ENCODE measurements at regions not wholly inside any gene's neighbourhood (a gene's known extent, or its start where the extent isn't known, plus 50 kb on each side); places are given as distances from the start of the nearest gene placed in this dataset.
A peak's percentile ranks its signal among the peaks of the same experiment; 100 is the strongest.

- DNase-seq (ENCODE audit: low read depth in 2 of 3, low spot score in 1 of 3), result no peak
Observed at GRCh38 chr5:40288800-40289485, 390.8 kb upstream of the PTGER4 start.

- no peak for DNase-seq (ENCODE audit: low read depth in 2 of 3, low spot score in 1 of 3)
Observed at GRCh38 chr5:40284863-40285262, 394.9 kb upstream of the PTGER4 start.

GRCh38 chr5:40278881-40279280, 400.8 kb upstream of the PTGER4 start:
- no peak for DNase-seq (ENCODE audit: low read depth in 2 of 3, low spot score in 1 of 3)

- DNase-seq (ENCODE audit: low read depth in 2 of 3, low spot score in 1 of 3), result peak; percentile 21 to 49 (median 29)
Observed at GRCh38 chr5:40277161-40277906, 402.4 kb upstream of the PTGER4 start.

GRCh38 chr5:40276426-40277102, 403.2 kb upstream of the PTGER4 start:
- no peak for DNase-seq (ENCODE audit: low read depth in 2 of 3, low spot score in 1 of 3)

GRCh38 chr5:40274568-40274967, 405.1 kb upstream of the PTGER4 start:
- DNase-seq (ENCODE audit: low read depth in 2 of 3, low spot score in 1 of 3), result no peak

- no peak for DNase-seq (ENCODE audit: low read depth in 2 of 3, low spot score in 1 of 3)
Observed at GRCh38 chr5:40273936-40274335, 405.8 kb upstream of the PTGER4 start.

GRCh38 chr5:40271476-40271875, 408.2 kb upstream of the PTGER4 start:
- no peak for DNase-seq (ENCODE audit: low read depth in 2 of 3, low spot score in 1 of 3)

GRCh38 chr5:40270274-40270845, 409.4 kb upstream of the PTGER4 start:
- DNase-seq (ENCODE audit: low read depth in 2 of 3, low spot score in 1 of 3), result no peak

- no peak for DNase-seq (ENCODE audit: low read depth in 2 of 3, low spot score in 1 of 3)
Observed at GRCh38 chr5:40268088-40268487, 411.6 kb upstream of the PTGER4 start.

GRCh38 chr5:40266952-40267351, 412.8 kb upstream of the PTGER4 start:
- DNase-seq (ENCODE audit: low read depth in 2 of 3, low spot score in 1 of 3), result no peak

- DNase-seq (ENCODE audit: low read depth in 2 of 3, low spot score in 1 of 3), result no peak
Observed at GRCh38 chr5:40261984-40262383, 417.7 kb upstream of the PTGER4 start.

GRCh38 chr5:40260361-40260760, 419.4 kb upstream of the PTGER4 start:
- DNase-seq (ENCODE audit: low read depth in 2 of 3, low spot score in 1 of 3), result no peak

GRCh38 chr5:40258222-40258621, 421.5 kb upstream of the PTGER4 start:
- no peak for DNase-seq (ENCODE audit: low read depth in 2 of 3, low spot score in 1 of 3)

GRCh38 chr5:40240671-40241070, 439.0 kb upstream of the PTGER4 start:
- DNase-seq (ENCODE audit: low read depth in 2 of 3, low spot score in 1 of 3), result no peak

GRCh38 chr5:40240111-40240510, 439.6 kb upstream of the PTGER4 start:
- DNase-seq (ENCODE audit: low read depth in 2 of 3, low spot score in 1 of 3), result peak; percentile 27 to 47 (median 42)

GRCh38 chr5:40238066-40238745, 441.5 kb upstream of the PTGER4 start:
- no peak for DNase-seq (ENCODE audit: low read depth in 2 of 3, low spot score in 1 of 3)

- DNase-seq (ENCODE audit: low read depth in 2 of 3, low spot score in 1 of 3), result no peak
Observed at GRCh38 chr5:40235471-40236400, 444.0 kb upstream of the PTGER4 start.

- DNase-seq (ENCODE audit: low read depth in 2 of 3, low spot score in 1 of 3), result no peak
Observed at GRCh38 chr5:40233268-40233667, 446.4 kb upstream of the PTGER4 start.

- no peak for DNase-seq (ENCODE audit: low read depth in 2 of 3, low spot score in 1 of 3)
Observed at GRCh38 chr5:40227931-40228330, 451.8 kb upstream of the PTGER4 start.
